Upper lobe of left lung (tissue), 6 donors: ENCODE measurements at regions not wholly inside any gene's neighbourhood (a gene's known extent, or its start where the extent isn't known, plus 50 kb on each side); places are given as distances from the start of the nearest gene placed in this dataset.
A peak's percentile ranks its signal among the peaks of the same experiment; 100 is the strongest.

Source experiments
- ATAC-seq, 2 donors: fragments of 200-7000 bp; cut with Tn5 transposase; one replicate each; pipeline ENCODE4 v1.9.1; 2022; ENCODE audit warnings: mild to moderate bottlenecking in 2 of 2, moderate library complexity in 2 of 2; ENCODE audit not compliant: low FRiP score in 2 of 2
- DNase-seq, 2 donors: peaks; one replicate each; pipeline ENCODE4 v3.0.0-alpha.2; 2019 to 2020
- H3K27ac ChIP-seq, 4 donors: fragments of 200-600 bp; sonication (generic); one replicate each; pipeline ENCODE4 v1.5.1; 2016 to 2019
- H3K27me3 ChIP-seq, 4 donors: fragments of 200-600 bp; sonication (generic); one replicate each; pipeline ENCODE4 v1.5.1; 2017 to 2019
- H3K36me3 ChIP-seq, 4 donors: fragments of 200-600 bp; sonication (generic); one replicate each; pipeline ENCODE4 v1.5.1; 2016 to 2019
- H3K4me1 ChIP-seq, 4 donors: fragments of 200-600 bp; sonication (generic); one replicate each; pipeline ENCODE4 v1.5.1; 2018 to 2019
- H3K4me3 ChIP-seq, 4 donors: fragments of 200-600 bp; sonication (generic); one replicate each; pipeline ENCODE4 v1.5.1; 2017 to 2019; ENCODE audit warnings: mild to moderate bottlenecking in 2 of 4, moderate library complexity in 1 of 4
- H3K9me3 ChIP-seq, 4 donors: fragments of 200-600 bp; sonication (generic); one replicate each; pipeline ENCODE4 v1.5.1; 2018 to 2019
- CTCF ChIP-seq, 6 experiments: fragments of 450-650 bp in 4 of 6; fragments of 200-600 bp in 2 of 6; sonication (generic) in 2 of 6; IDR thresholded peaks; one replicate each; pipeline ENCODE4 v1.5.1; 2016 to 2019; ENCODE audit warnings: antibody characterized with exemption in 6 of 6
- EP300 ChIP-seq, 4 donors: sonication (generic); formaldehyde crosslinking; IDR thresholded peaks; one replicate each; pipeline ENCODE4 v1.5.1; 2017; ENCODE audit warnings: antibody characterized with exemption in 4 of 4, control low read depth in 2 of 4
- POLR2A ChIP-seq, 4 donors: fragments of 450-650 bp; IDR thresholded peaks; one replicate each; pipeline ENCODE4 v1.5.1; 2016 to 2017; ENCODE audit warnings: antibody characterized with exemption in 4 of 4, mild to moderate bottlenecking in 2 of 4
- POLR2AphosphoS5 ChIP-seq, 2 donors: sonication (generic); formaldehyde crosslinking; IDR thresholded peaks; one replicate each; pipeline ENCODE4 v1.5.1; 2017; ENCODE audit warnings: antibody characterized with exemption in 2 of 2
- WGBS, 2 donors: methylation state at CpG; one replicate each; pipeline ENCODE4 v1.1.5; 2017 to 2018; 5-methylcytosine and 5-hydroxymethylcytosine counted together
- donor health status: DM: no; HTN: no; CAD: no; lungs with moderate emphysema.
- donor health status: DM: no; HTN: yes; CAD: no; lungs with severe emphysema.

GRCh38 chrX:149152941-149153340 lies 352.2 kb downstream of the IDS start:
- TF ChIP-seq CTCF (IDR thresholded peaks at IDR 0.05): no peak
- no peak for TF ChIP-seq EP300 (IDR thresholded peaks at IDR 0.05)
- no peak for TF ChIP-seq POLR2A (IDR thresholded peaks at IDR 0.05)
- H3K27me3 ChIP-seq: no peaks in the 10 kb centered on the region
- H3K4me3 ChIP-seq: no peak overlapping the region
- no peaks in the 10 kb centered on the region for H3K36me3 ChIP-seq
- H3K4me1 ChIP-seq: no peaks in the 10 kb centered on the region
- ATAC-seq (no peak), DNase-seq (no peak)
- H3K27ac ChIP-seq: no peak overlapping the region
- H3K9me3 ChIP-seq: no peaks in the 10 kb centered on the region
- WGBS, 2 donors: 70 to 72% methylated on average over 3 of the region's 3 CpGs

- WGBS, 2 donors: 20 to 59% methylated on average over 1 to 3 of the region's 3 CpGs
- DNase-seq (no peak), ATAC-seq (peak in 1 of 2 donors; percentile 26)
- Histone ChIP-seq H3K36me3 (no peaks in the 10 kb centered on the region), H3K4me3 (no peak overlapping the region), H3K27me3 (no peaks in the 10 kb centered on the region), H3K4me1 (no peaks in the 10 kb centered on the region), H3K9me3 (no peaks in the 10 kb centered on the region), H3K27ac (no peak overlapping the region)
- TF ChIP-seq POLR2AphosphoS5 (IDR thresholded peaks at IDR 0.05) (no peak), CTCF (IDR thresholded peaks at IDR 0.05) (no peak), POLR2A (IDR thresholded peaks at IDR 0.05) (no peak), EP300 (IDR thresholded peaks at IDR 0.05) (no peak)
Observed at GRCh38 chrX:149151805-149152757, 353.0 kb downstream of the IDS start.

GRCh38 chrX:149145845-149146285 lies 359.2 kb downstream of the IDS start:
- Histone ChIP-seq H3K27ac (no peak overlapping the region), H3K36me3 (no peaks in the 10 kb centered on the region), H3K27me3 (no peaks in the 10 kb centered on the region), H3K9me3 (no peaks in the 10 kb centered on the region), H3K4me3 (no peak overlapping the region), H3K4me1 (no peaks in the 10 kb centered on the region)
- TF ChIP-seq POLR2AphosphoS5 (IDR thresholded peaks at IDR 0.05): no peak
- 53 to 60% methylated on average over 2 to 3 of the region's 3 CpGs for WGBS, 2 donors
- no peak for DNase-seq
- ATAC-seq: no peak

- Histone ChIP-seq H3K9me3 (no peaks in the 10 kb centered on the region), H3K27ac (no peak overlapping the region), H3K36me3 (no peaks in the 10 kb centered on the region), H3K4me3 (no peak overlapping the region), H3K27me3 (no peaks in the 10 kb centered on the region), H3K4me1 (no peaks in the 10 kb centered on the region)
- ATAC-seq (no peak), DNase-seq (no peak)
- TF ChIP-seq EP300 (IDR thresholded peaks at IDR 0.05): no peak
- TF ChIP-seq CTCF (IDR thresholded peaks at IDR 0.05): no peak
- no peak for TF ChIP-seq POLR2AphosphoS5 (IDR thresholded peaks at IDR 0.05)
- no peak for TF ChIP-seq POLR2A (IDR thresholded peaks at IDR 0.05)
- WGBS, 2 donors: 83 to 84% methylated on average over 3 of the region's 3 CpGs
Observed at GRCh38 chrX:149131774-149132173, 373.3 kb downstream of the IDS start.

GRCh38 chrX:149129767-149130166 lies 375.3 kb downstream of the IDS start:
- H3K4me1 ChIP-seq: no peaks in the 10 kb centered on the region
- no peak for TF ChIP-seq EP300 (IDR thresholded peaks at IDR 0.05)
- ATAC-seq: no peak
- H3K27ac ChIP-seq: no peak overlapping the region
- 46 to 61% methylated on average over 5 of the region's 5 CpGs for WGBS, 2 donors
- H3K4me3 ChIP-seq: no peak overlapping the region
- DNase-seq: no peak
- no peaks in the 10 kb centered on the region for H3K9me3 ChIP-seq
- no peaks in the 10 kb centered on the region for H3K27me3 ChIP-seq
- no peaks in the 10 kb centered on the region for H3K36me3 ChIP-seq
